ENCODE measurements at regions not wholly inside any gene's neighbourhood (a gene's known extent, or its start where the extent isn't known, plus 50 kb on each side); places are given as distances from the start of the nearest gene placed in this dataset.
A peak's percentile ranks its signal among the peaks of the same experiment; 100 is the strongest.

- DNase-seq (ENCODE audit: low read depth in 2 of 2) = peak in 1 of 2 donors; percentile 78
- Histone ChIP-seq H3K27ac (ENCODE audit: insufficient read depth, low read length) (no peak overlapping the region), H3K79me2 (ENCODE audit: control insufficient read depth, insufficient read depth, low read length) (no peaks in the 10 kb centered on the region), H3K9ac (ENCODE audit: insufficient read depth, low read length) (no peak overlapping the region), H2AFZ (ENCODE audit: low read length) (no peak overlapping the region), H3K4me1 (ENCODE audit: control insufficient read depth, extremely low read depth, insufficient read depth, low read length) (no peaks in the 10 kb centered on the region), H3K27me3 (ENCODE audit: control insufficient read depth, insufficient read depth, low read length) (no peaks in the 10 kb centered on the region), H4K20me1 (ENCODE audit: control insufficient read depth, extremely low read depth, insufficient read depth, low read length) (no peaks in the 10 kb centered on the region), H3K4me2 (ENCODE audit: extremely low read depth, insufficient read depth, low read length) (no peak overlapping the region), H3K4me3 (replicated peaks in 1 of 4; ENCODE audit: control extremely low read depth in 1 of 4, insufficient read depth in 1 of 4, low read depth in 3 of 4, low read length in 4 of 4) (no peak overlapping the region), H3K36me3 (ENCODE audit: control insufficient read depth, insufficient read depth, low read length) (no peaks in the 10 kb centered on the region), H3K9me3 (ENCODE audit: control insufficient read depth, insufficient read depth, low read depth, low read length) (no peaks in the 10 kb centered on the region)
- TF ChIP-seq CTCF (conservative IDR thresholded peaks at IDR 0.05 in 1 of 2, IDR thresholded peaks at IDR 0.05 in 1 of 2; ENCODE audit: low read depth in 1 of 2, low read length in 2 of 2) (no peak), EZH2 (IDR thresholded peaks at IDR 0.05; ENCODE audit: low read length, missing control alignments) (no peak)
These were observed 1195.7 kb upstream of the SORCS1 start for GRCh38 chr10:108360187-108360586.

GRCh38 chr10:108358912-108359311 is 1194.4 kb upstream of the SORCS1 start:
- H3K79me2 ChIP-seq (ENCODE audit: control insufficient read depth, insufficient read depth, low read length) = no peaks in the 10 kb centered on the region
- H3K27me3 ChIP-seq (ENCODE audit: control insufficient read depth, insufficient read depth, low read length) = no peaks in the 10 kb centered on the region
- H3K27ac ChIP-seq (ENCODE audit: insufficient read depth, low read length) = no peak overlapping the region
- no peaks in the 10 kb centered on the region for H3K9me3 ChIP-seq (ENCODE audit: control insufficient read depth, insufficient read depth, low read depth, low read length)
- no peak overlapping the region for H2AFZ ChIP-seq (ENCODE audit: low read length)
- no peaks in the 10 kb centered on the region for H3K4me1 ChIP-seq (ENCODE audit: control insufficient read depth, extremely low read depth, insufficient read depth, low read length)
- TF ChIP-seq EZH2 (IDR thresholded peaks at IDR 0.05; ENCODE audit: low read length, missing control alignments) (no peak), CTCF (conservative IDR thresholded peaks at IDR 0.05 in 1 of 2, IDR thresholded peaks at IDR 0.05 in 1 of 2; ENCODE audit: low read depth in 1 of 2, low read length in 2 of 2) (no peak)
- no peaks in the 10 kb centered on the region for H3K36me3 ChIP-seq (ENCODE audit: control insufficient read depth, insufficient read depth, low read length)
- H3K4me3 ChIP-seq (replicated peaks in 1 of 4; ENCODE audit: control extremely low read depth in 1 of 4, insufficient read depth in 1 of 4, low read depth in 3 of 4, low read length in 4 of 4) = no peak overlapping the region
- no peaks in the 10 kb centered on the region for H4K20me1 ChIP-seq (ENCODE audit: control insufficient read depth, extremely low read depth, insufficient read depth, low read length)
- H3K9ac ChIP-seq (ENCODE audit: insufficient read depth, low read length) = no peak overlapping the region
- DNase-seq (ENCODE audit: low read depth in 2 of 2) = peak; percentile 76 to 96
- no peak overlapping the region for H3K4me2 ChIP-seq (ENCODE audit: extremely low read depth, insufficient read depth, low read length)

GRCh38 chr10:108352771-108353170 is 1188.3 kb upstream of the SORCS1 start:
- Histone ChIP-seq H3K4me3 (replicated peaks in 1 of 4; ENCODE audit: control extremely low read depth in 1 of 4, insufficient read depth in 1 of 4, low read depth in 3 of 4, low read length in 4 of 4) (no peak overlapping the region), H3K27ac (ENCODE audit: insufficient read depth, low read length) (no peak overlapping the region), H3K4me2 (ENCODE audit: extremely low read depth, insufficient read depth, low read length) (no peak overlapping the region), H4K20me1 (ENCODE audit: control insufficient read depth, extremely low read depth, insufficient read depth, low read length) (no peaks in the 10 kb centered on the region), H2AFZ (ENCODE audit: low read length) (no peak overlapping the region), H3K27me3 (ENCODE audit: control insufficient read depth, insufficient read depth, low read length) (no peaks in the 10 kb centered on the region), H3K36me3 (ENCODE audit: control insufficient read depth, insufficient read depth, low read length) (no peaks in the 10 kb centered on the region), H3K9ac (ENCODE audit: insufficient read depth, low read length) (no peak overlapping the region), H3K79me2 (ENCODE audit: control insufficient read depth, insufficient read depth, low read length) (no peaks in the 10 kb centered on the region), H3K4me1 (ENCODE audit: control insufficient read depth, extremely low read depth, insufficient read depth, low read length) (no peaks in the 10 kb centered on the region), H3K9me3 (ENCODE audit: control insufficient read depth, insufficient read depth, low read depth, low read length) (no peaks in the 10 kb centered on the region)
- TF ChIP-seq EZH2 (IDR thresholded peaks at IDR 0.05; ENCODE audit: low read length, missing control alignments) = no peak
- no peak for TF ChIP-seq CTCF (conservative IDR thresholded peaks at IDR 0.05 in 1 of 2, IDR thresholded peaks at IDR 0.05 in 1 of 2; ENCODE audit: low read depth in 1 of 2, low read length in 2 of 2)
- peak in 1 of 2 donors; percentile 7 for DNase-seq (ENCODE audit: low read depth in 2 of 2)

Measured in fibroblast of lung (primary cell).